Small intestine (tissue), 7 donors: ENCODE measurements at regions not wholly inside any gene's neighbourhood (a gene's known extent, or its start where the extent isn't known, plus 50 kb on each side); places are given as distances from the start of the nearest gene placed in this dataset.

Experiments
- DNase-seq, 2 donors: peaks; one replicate each; pipeline versions ENCODE4 v3.0.0 to v3.0.0-alpha.2; 2013
- FAIRE-seq: peaks from 2 replicates; lab custom pipeline; 2012; peaks lifted over from hg19 to GRCh38; lab: Jason Lieb, UNC
- H3K27ac ChIP-seq, 3 donors: one replicate each; pipeline ENCODE4 v1.5.1; 2013; ENCODE audit warnings: low read length in 2 of 3, mild to moderate bottlenecking in 2 of 3, control low read depth in 1 of 3, inconsistent platforms in 1 of 3, low read depth in 1 of 3, moderate library complexity in 1 of 3
- H3K27me3 ChIP-seq, 3 donors: one replicate each; pipeline ENCODE4 v1.6.1; 2013; ENCODE audit warnings: low read length in 3 of 3, inconsistent platforms in 1 of 3; ENCODE audit not compliant: control insufficient read depth in 3 of 3, insufficient read depth in 3 of 3
- H3K36me3 ChIP-seq, 3 donors: one replicate each; pipeline ENCODE4 v1.6.1; 2013; ENCODE audit warnings: low read length in 3 of 3, inconsistent platforms in 1 of 3, low read depth in 1 of 3, mild to moderate bottlenecking in 1 of 3, moderate library complexity in 1 of 3; ENCODE audit not compliant: control insufficient read depth in 3 of 3, insufficient read depth in 2 of 3
- H3K4me1 ChIP-seq, 3 donors: one replicate each; pipeline ENCODE4 v1.6.1; 2013; ENCODE audit warnings: low read length in 2 of 3, inconsistent platforms in 1 of 3, low read depth in 1 of 3, mild to moderate bottlenecking in 1 of 3, moderate library complexity in 1 of 3; ENCODE audit not compliant: control insufficient read depth in 3 of 3, insufficient read depth in 2 of 3
- H3K4me3 ChIP-seq, 3 donors: one replicate each; pipeline ENCODE4 v1.5.1; 2013; ENCODE audit warnings: low read length in 3 of 3, control low read depth in 1 of 3, inconsistent platforms in 1 of 3, low read depth in 1 of 3, mild to moderate bottlenecking in 1 of 3, moderate library complexity in 1 of 3
- H3K9me3 ChIP-seq, 2 donors: one replicate each; pipeline ENCODE4 v1.6.1; 2013; ENCODE audit warnings: low read depth in 1 of 2, low read length in 1 of 2; ENCODE audit not compliant: control insufficient read depth in 2 of 2, insufficient read depth in 1 of 2
- WGBS, 3 donors: extraction: QIAGEN DNeasy Blood & Tissue Kit; methylation state at CpG; one replicate each; pipeline ENCODE4 v1.1.7; 2013; 5-methylcytosine and 5-hydroxymethylcytosine counted together
- donor health status: healthy with polysubstance abuse.
- donor health status: control.
- donor health status: control.
- donor health status: Bipolar disorder and iron deficiency.
- donor health status: healthy.

DNA sequence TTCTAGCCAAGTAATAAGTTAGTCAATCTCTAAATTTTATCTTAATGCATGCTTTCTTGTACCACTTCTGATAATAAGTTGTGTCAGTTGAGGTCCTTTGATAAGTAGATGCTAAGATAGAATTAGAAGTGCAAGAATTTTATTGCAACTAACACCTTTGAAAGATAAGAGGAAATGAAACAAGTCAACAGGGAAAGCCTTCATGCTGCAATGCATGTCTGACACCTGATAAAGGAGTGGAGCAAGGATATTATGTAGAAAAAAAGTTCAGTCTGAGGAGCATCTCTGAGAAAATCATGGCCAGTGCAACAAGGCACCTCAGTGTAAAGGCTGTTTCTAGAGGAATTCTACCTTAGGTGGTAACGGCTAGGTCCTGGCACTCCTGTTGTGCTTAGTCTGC lies 210.7 kb upstream of the PPP1R2C start:
- FAIRE-seq (no peak), DNase-seq (peak in 1 of 2 donors; percentile 2)
- no peaks in the 10 kb centered on the region for H3K27me3 ChIP-seq
- H3K27ac ChIP-seq: no peak overlapping the region
- 25 to 84% (median 47%) methylated on average over 1 of the region's 1 CpG for WGBS, 3 donors
- H3K36me3 ChIP-seq: no peaks in the 10 kb centered on the region
- no peaks in the 10 kb centered on the region for H3K4me1 ChIP-seq
- H3K9me3 ChIP-seq: no peaks in the 10 kb centered on the region
- H3K4me3 ChIP-seq: no peak overlapping the region

DNA sequence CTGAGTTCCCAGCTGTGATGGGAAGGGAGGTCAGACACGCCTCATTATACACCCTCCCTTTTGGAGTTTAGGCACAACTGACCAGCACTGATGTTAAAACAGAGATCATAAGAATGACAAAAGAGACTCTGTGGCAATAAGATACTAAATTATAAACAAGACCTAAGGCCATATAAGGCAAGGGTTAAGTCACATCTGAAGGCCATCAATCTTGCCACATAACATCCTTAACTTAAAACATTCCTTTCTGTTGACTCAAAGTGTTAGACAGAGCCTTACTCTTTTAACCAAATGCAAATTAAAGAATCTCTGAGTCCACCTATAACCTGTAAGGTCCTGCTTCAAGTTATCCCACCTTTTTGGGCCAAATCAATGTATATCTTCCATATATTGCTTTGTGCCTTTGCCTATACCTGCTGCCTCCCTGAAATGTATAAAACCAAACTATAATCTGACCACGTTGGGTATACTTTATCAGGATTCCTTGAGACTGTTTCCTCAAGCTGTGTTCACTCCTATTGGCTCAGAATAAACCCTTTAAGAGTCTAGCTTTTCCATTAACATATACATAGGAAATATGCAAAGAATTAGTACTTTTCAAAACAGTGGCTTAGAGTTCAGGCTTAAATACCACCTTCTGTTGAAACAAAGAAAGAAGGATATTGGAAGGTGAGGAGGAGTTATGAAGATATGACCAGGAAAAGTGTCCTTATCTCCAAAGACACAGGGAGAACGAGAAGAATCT lies 214.4 kb upstream of the PPP1R2C start:
- no peaks in the 10 kb centered on the region for H3K4me1 ChIP-seq
- no peak for FAIRE-seq
- H3K4me3 ChIP-seq: no peak overlapping the region
- no peak for DNase-seq
- no peaks in the 10 kb centered on the region for H3K27me3 ChIP-seq
- no peak overlapping the region for H3K27ac ChIP-seq
- H3K36me3 ChIP-seq: no peaks in the 10 kb centered on the region
- no peaks in the 10 kb centered on the region for H3K9me3 ChIP-seq
- WGBS, 3 donors: 54 to 76% (median 72%) methylated on average over 3 of the region's 3 CpGs

- no peaks in the 10 kb centered on the region for H3K36me3 ChIP-seq
- no peak for DNase-seq
- H3K9me3 ChIP-seq: no peaks in the 10 kb centered on the region
- no peak overlapping the region for H3K4me3 ChIP-seq
- WGBS, 3 donors: 41 to 71% (median 49%) methylated on average over 3 of the region's 3 CpGs
- H3K27ac ChIP-seq: no peak overlapping the region
- FAIRE-seq: no peak
- no peaks in the 10 kb centered on the region for H3K4me1 ChIP-seq
- H3K27me3 ChIP-seq: no peaks in the 10 kb centered on the region
These were observed 218.9 kb upstream of the PPP1R2C start for GRCh38 chrX:42996861-42997260.

DNA sequence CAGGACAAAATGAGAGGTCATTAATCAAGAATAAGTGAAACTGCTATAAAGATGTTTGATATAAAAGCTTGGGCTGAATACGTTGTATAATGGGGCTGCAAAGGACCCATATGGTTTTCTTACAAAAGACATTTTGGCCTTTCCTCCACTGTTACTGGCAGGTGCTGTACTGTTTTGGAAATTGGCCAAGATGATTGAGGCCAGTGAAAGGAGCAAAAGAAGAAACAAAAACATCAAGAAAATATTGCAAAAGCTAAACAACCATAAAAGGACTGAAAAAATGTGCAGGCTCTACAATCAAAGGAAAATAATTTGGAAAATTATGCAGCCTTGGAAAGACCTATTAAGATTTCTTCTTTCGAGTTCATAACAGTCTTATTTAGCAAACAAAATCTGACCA lies 222.2 kb upstream of the PPP1R2C start:
- 42 to 64% (median 44%) methylated on average over 2 of the region's 2 CpGs for WGBS, 3 donors
- Histone ChIP-seq H3K4me3 (no peak overlapping the region), H3K27ac (no peak overlapping the region), H3K36me3 (no peaks in the 10 kb centered on the region), H3K27me3 (no peaks in the 10 kb centered on the region), H3K4me1 (no peaks in the 10 kb centered on the region), H3K9me3 (no peaks in the 10 kb centered on the region)
- FAIRE-seq (no peak), DNase-seq (no peak)

- Histone ChIP-seq H3K4me1 (no peaks in the 10 kb centered on the region), H3K9me3 (no peaks in the 10 kb centered on the region), H3K4me3 (no peak overlapping the region), H3K27me3 (no peaks in the 10 kb centered on the region), H3K36me3 (no peaks in the 10 kb centered on the region), H3K27ac (no peak overlapping the region)
- WGBS, 3 donors: 74 to 78% (median 78%) methylated on average over 4 of the region's 4 CpGs
- no peak for DNase-seq
- no peak for FAIRE-seq
These were observed 224.7 kb upstream of the PPP1R2C start for GRCh38 chrX:43002526-43003203.

GRCh38 chrX:43003204-43003565 lies 225.2 kb upstream of the PPP1R2C start:
- FAIRE-seq: no peak
- WGBS, 3 donors: 89 to 98% (median 96%) methylated on average over 3 of the region's 3 CpGs
- no peak overlapping the region for H3K27ac ChIP-seq

DNA sequence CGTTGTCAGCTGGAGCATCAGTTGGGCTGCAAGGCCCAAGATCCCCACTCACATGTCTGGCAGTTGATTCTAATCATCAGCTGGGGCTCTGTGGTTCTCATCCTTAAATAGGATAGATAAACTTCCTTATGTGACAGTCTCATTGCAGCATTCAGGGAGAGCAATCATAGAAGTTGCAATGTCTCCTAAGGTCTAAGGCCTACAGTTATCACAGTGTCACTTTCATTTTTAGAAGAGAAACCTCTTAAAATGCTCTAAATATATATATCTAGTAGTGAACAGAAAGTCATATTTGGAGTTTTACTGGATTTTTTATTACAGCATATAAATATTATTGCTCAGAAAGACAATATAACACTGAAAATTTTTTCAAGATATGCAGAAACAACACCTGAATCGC lies 226.0 kb upstream of the PPP1R2C start:
- WGBS, 3 donors: 90 to 93% (median 93%) methylated on average over 2 of the region's 2 CpGs
- H3K4me1 ChIP-seq: no peaks in the 10 kb centered on the region
- FAIRE-seq: peak; percentile 30

More at GRCh38 chrX:43003204-43003565, 225.2 kb upstream of the PPP1R2C start:
- H3K9me3 ChIP-seq: no peaks in the 10 kb centered on the region
- H3K36me3 ChIP-seq: no peaks in the 10 kb centered on the region
- H3K4me3 ChIP-seq: no peak overlapping the region
- no peak for DNase-seq
- H3K4me1 ChIP-seq: no peaks in the 10 kb centered on the region
- no peaks in the 10 kb centered on the region for H3K27me3 ChIP-seq

DNA sequence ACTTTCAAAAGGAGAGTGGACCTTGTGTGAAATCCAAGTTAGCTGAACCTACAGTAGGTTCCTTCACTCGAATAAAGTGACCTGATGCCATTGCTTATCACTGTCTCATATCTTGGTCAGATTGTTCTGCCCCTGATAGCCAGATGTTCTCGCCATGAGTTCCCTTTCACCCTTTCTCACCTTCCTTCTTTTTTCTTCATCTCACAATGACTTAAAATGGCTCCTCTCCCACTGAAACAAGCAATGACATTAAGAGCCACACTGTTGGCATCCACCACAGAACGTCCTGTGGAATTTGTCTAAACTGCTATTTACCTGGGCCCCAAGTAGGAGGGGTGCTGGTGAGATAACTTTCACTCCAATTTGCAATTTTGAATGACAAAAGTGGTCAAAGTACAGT lies 227.6 kb upstream of the PPP1R2C start:
- H3K27me3 ChIP-seq: no peaks in the 10 kb centered on the region
- FAIRE-seq: no peak
- no peaks in the 10 kb centered on the region for H3K9me3 ChIP-seq
- no peak overlapping the region for H3K27ac ChIP-seq
- no peaks in the 10 kb centered on the region for H3K4me1 ChIP-seq
- no peak for DNase-seq
- H3K4me3 ChIP-seq: no peak overlapping the region
- H3K36me3 ChIP-seq: no peaks in the 10 kb centered on the region
- 46 to 76% (median 46%) methylated on average over 3 of the region's 3 CpGs for WGBS, 3 donors

More for the DNA sequence above, 226.0 kb upstream of the PPP1R2C start:
- Histone ChIP-seq H3K4me3 (no peak overlapping the region), H3K27ac (no peak overlapping the region), H3K27me3 (no peaks in the 10 kb centered on the region), H3K9me3 (no peaks in the 10 kb centered on the region), H3K36me3 (no peaks in the 10 kb centered on the region)
- no peak for DNase-seq
